ENCODE measurements at regions not wholly inside any gene's neighbourhood (a gene's known extent, or its start where the extent isn't known, plus 50 kb on each side); places are given as distances from the start of the nearest gene placed in this dataset.

GRCh38 chr2:36027616-36028015 lies 328.0 kb upstream of the CRIM1 start:
- no peak for DNase-seq
- TF ChIP-seq CTCF (IDR thresholded peaks at IDR 0.05) = no peak
- Mint-ChIP-seq H3K27me3 (ENCODE audit: low read depth, poor library complexity) (no peaks in the 10 kb centered on the region), H3K4me3 (no peak overlapping the region), H3K36me3 (ENCODE audit: low read depth) (no peaks in the 10 kb centered on the region), H3K27ac (no peak overlapping the region), H3K4me1 (no peaks in the 10 kb centered on the region), H3K9me3 (no peaks in the 10 kb centered on the region)

GRCh38 chr2:36013064-36013463 lies 342.5 kb upstream of the CRIM1 start:
- no peak overlapping the region for H3K4me3 Mint-ChIP-seq
- no peaks in the 10 kb centered on the region for H3K4me1 Mint-ChIP-seq
- no peaks in the 10 kb centered on the region for H3K36me3 Mint-ChIP-seq (ENCODE audit: low read depth)
- no peaks in the 10 kb centered on the region for H3K27me3 Mint-ChIP-seq (ENCODE audit: low read depth, poor library complexity)
- no peak for DNase-seq
- H3K9me3 Mint-ChIP-seq = no peaks in the 10 kb centered on the region
- H3K27ac Mint-ChIP-seq = no peak overlapping the region
- TF ChIP-seq CTCF (IDR thresholded peaks at IDR 0.05) = no peak

GRCh38 chr2:36006444-36006843 lies 349.1 kb upstream of the CRIM1 start:
- Mint-ChIP-seq H3K27me3 (ENCODE audit: low read depth, poor library complexity) (no peaks in the 10 kb centered on the region), H3K36me3 (ENCODE audit: low read depth) (no peaks in the 10 kb centered on the region), H3K27ac (no peak overlapping the region), H3K4me1 (no peaks in the 10 kb centered on the region), H3K4me3 (no peak overlapping the region), H3K9me3 (no peaks in the 10 kb centered on the region)
- DNase-seq = no peak
- TF ChIP-seq CTCF (IDR thresholded peaks at IDR 0.05) = no peak

- Mint-ChIP-seq H3K4me1 (no peaks in the 10 kb centered on the region), H3K27me3 (ENCODE audit: low read depth, poor library complexity) (no peaks in the 10 kb centered on the region), H3K4me3 (no peak overlapping the region), H3K9me3 (no peaks in the 10 kb centered on the region), H3K36me3 (ENCODE audit: low read depth) (no peaks in the 10 kb centered on the region), H3K27ac (no peak overlapping the region)
- DNase-seq = no peak
- no peak for TF ChIP-seq CTCF (IDR thresholded peaks at IDR 0.05)
These were observed 352.6 kb upstream of the CRIM1 start for GRCh38 chr2:36002941-36003340.

GRCh38 chr2:35997488-35997887 lies 358.1 kb upstream of the CRIM1 start:
- Mint-ChIP-seq H3K27ac (no peak overlapping the region), H3K4me1 (no peaks in the 10 kb centered on the region), H3K27me3 (ENCODE audit: low read depth, poor library complexity) (no peaks in the 10 kb centered on the region), H3K36me3 (ENCODE audit: low read depth) (peaks cover 9% of the 10 kb centered on the region), H3K9me3 (peaks cover 9% of the 10 kb centered on the region), H3K4me3 (no peak overlapping the region)
- no peak for DNase-seq
- no peak for TF ChIP-seq CTCF (IDR thresholded peaks at IDR 0.05)

GRCh38 chr2:35989503-35989902 lies 366.1 kb upstream of the CRIM1 start:
- DNase-seq = no peak
- no peak overlapping the region for H3K27ac Mint-ChIP-seq
- TF ChIP-seq CTCF (IDR thresholded peaks at IDR 0.05) = no peak
- no peak overlapping the region for H3K4me3 Mint-ChIP-seq
- no peaks in the 10 kb centered on the region for H3K27me3 Mint-ChIP-seq (ENCODE audit: low read depth, poor library complexity)
- H3K36me3 Mint-ChIP-seq (ENCODE audit: low read depth) = peaks cover 3% of the 10 kb centered on the region
- H3K4me1 Mint-ChIP-seq = peaks cover 6% of the 10 kb centered on the region
- peaks cover 16% of the 10 kb centered on the region for H3K9me3 Mint-ChIP-seq

All from nephron progenitor cell (in vitro differentiated cells).